ENCODE measurements at regions not wholly inside any gene's neighbourhood (a gene's known extent, or its start where the extent isn't known, plus 50 kb on each side); places are given as distances from the start of the nearest gene placed in this dataset.

DNA sequence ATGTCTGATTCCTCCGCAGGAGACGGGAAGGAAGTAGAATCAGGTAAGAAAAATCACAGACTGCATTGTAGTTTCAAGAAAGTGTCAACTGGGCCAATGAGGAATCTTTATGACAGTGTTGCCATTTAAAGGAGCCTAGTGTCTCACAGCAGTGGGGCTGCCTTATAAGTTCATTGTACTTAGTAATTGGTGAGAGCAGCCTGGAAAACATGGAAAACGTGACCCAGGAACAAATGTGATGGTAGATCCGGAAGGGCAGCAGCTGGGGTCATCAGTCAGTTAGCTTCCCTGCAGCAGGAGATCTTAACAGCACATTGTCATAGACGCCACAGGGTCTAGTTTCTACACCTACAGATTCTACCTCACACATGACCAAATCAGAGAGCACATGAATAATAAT lies 630.0 kb upstream of the LMO3 start:
- FAIRE-seq (no peak), DNase-seq (ENCODE audit: insufficient read length, low spot score) (no peak)
- TF ChIP-seq TAF1 (IDR thresholded peaks at IDR 0.05; ENCODE audit: low read depth, low read length) (no peak), PAX5 (IDR thresholded peaks at IDR 0.05; ENCODE audit: insufficient read depth, low read length, severe bottlenecking) (no peak), SPI1 (IDR thresholded peaks at IDR 0.05; ENCODE audit: low read depth, low read length) (no peak), POLR2AphosphoS5 (IDR thresholded peaks at IDR 0.05; ENCODE audit: low read depth, low read length) (no peak), POU2F2 (IDR thresholded peaks at IDR 0.05; ENCODE audit: low read depth, low read length) (no peak), POLR2A (IDR thresholded peaks at IDR 0.05; ENCODE audit: low read depth, low read length) (no peak)

DNA sequence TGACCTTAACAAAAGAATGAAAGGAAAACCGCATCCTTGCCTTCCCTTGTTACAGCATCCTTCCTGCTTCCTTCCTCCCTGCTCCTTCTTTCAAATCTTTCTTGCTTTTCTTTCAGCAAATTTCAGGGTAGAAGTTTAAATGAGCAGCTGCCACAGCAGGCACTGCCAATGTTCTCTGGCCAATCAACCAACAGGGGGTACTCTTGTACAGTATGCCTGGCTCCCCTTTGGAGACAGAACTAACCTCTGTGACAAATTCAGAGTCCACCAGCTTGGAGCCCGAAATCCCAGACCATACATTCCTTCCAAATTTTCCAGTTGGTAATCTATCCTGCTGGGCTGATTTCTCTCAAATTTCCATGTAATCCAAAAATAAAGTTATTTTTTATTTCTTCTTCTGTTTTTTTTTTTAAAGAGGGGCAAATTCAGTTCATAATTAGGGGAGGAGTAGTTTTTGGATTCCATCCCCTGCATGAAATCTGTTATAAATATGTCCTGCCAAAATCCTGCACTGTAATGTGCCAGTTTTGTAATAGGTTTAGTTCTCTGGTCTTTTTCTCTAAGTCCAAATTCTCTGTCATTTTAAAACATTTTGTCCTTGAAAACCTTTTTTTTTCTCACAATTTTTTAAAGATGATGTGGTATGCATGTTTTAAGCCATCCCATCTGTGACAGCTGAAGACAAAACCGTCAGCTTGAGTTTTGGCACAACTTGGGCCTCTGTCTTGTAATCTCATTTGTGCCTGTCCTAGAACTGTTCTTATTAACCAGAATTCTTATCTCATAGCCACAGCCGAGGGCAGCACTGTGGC lies 610.0 kb upstream of the LMO3 start:
- DNase-seq (ENCODE audit: insufficient read length, low spot score) (no peak), FAIRE-seq (no peak)
- no peak for TF ChIP-seq POLR2A (IDR thresholded peaks at IDR 0.05; ENCODE audit: low read depth, low read length)
- TF ChIP-seq POLR2AphosphoS5 (IDR thresholded peaks at IDR 0.05; ENCODE audit: low read depth, low read length): no peak
- no peak for TF ChIP-seq TAF1 (IDR thresholded peaks at IDR 0.05; ENCODE audit: low read depth, low read length)
- TF ChIP-seq POU2F2 (IDR thresholded peaks at IDR 0.05; ENCODE audit: low read depth, low read length): no peak
- no peak for TF ChIP-seq SPI1 (IDR thresholded peaks at IDR 0.05; ENCODE audit: low read depth, low read length)
- no peak for TF ChIP-seq PAX5 (IDR thresholded peaks at IDR 0.05; ENCODE audit: insufficient read depth, low read length, severe bottlenecking)

DNA sequence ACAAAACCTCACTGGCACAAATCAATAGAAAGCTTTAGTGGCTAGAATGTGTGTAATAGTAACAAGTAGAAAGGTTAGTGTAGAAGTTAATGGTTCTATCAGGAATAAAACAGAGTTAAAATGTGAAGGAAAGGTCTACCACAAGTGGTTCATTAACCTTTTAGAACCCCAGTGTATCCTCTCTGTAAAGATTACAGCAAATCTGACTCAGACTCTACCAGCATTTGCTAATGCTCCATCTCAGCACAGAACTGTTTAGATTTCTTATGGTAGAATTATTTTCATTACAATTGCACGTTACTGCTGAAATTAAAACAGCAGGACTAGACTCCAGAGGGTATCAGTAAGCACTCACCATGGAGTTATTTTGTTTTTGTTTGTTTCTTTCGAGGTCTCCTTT lies 609.0 kb upstream of the LMO3 start:
- no peak for FAIRE-seq
- no peak for DNase-seq (ENCODE audit: insufficient read length, low spot score)

DNA sequence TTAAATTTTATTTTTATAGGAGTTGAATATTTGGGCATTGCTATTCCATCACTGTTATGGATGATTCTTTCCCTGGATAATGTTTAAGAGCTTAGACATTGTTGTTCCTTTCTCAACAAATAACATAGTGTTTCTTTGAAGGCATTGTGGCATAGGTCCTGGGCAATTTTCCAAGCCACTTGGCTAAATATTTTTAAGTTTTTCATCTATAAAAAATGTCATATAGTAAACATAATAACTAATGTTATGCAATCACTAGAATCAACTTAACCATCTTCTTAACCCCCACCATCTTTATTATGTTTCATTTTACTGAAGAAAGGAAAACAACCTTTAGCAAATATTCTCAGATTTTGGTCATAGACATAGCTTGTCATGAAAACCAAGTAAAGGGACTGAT lies 600.6 kb upstream of the LMO3 start:
- DNase-seq (ENCODE audit: insufficient read length, low spot score) (no peak), FAIRE-seq (no peak)
- TF ChIP-seq SPI1 (IDR thresholded peaks at IDR 0.05; ENCODE audit: low read depth, low read length) (no peak), TAF1 (IDR thresholded peaks at IDR 0.05; ENCODE audit: low read depth, low read length) (no peak), POLR2AphosphoS5 (IDR thresholded peaks at IDR 0.05; ENCODE audit: low read depth, low read length) (no peak), PAX5 (IDR thresholded peaks at IDR 0.05; ENCODE audit: insufficient read depth, low read length, severe bottlenecking) (no peak), POLR2A (IDR thresholded peaks at IDR 0.05; ENCODE audit: low read depth, low read length) (no peak)

More for the DNA sequence above, 609.0 kb upstream of the LMO3 start:
- TF ChIP-seq PAX5 (IDR thresholded peaks at IDR 0.05; ENCODE audit: insufficient read depth, low read length, severe bottlenecking): no peak
- TF ChIP-seq POLR2AphosphoS5 (IDR thresholded peaks at IDR 0.05; ENCODE audit: low read depth, low read length): no peak
- TF ChIP-seq POU2F2 (IDR thresholded peaks at IDR 0.05; ENCODE audit: low read depth, low read length): no peak
- TF ChIP-seq SPI1 (IDR thresholded peaks at IDR 0.05; ENCODE audit: low read depth, low read length): no peak
- TF ChIP-seq TAF1 (IDR thresholded peaks at IDR 0.05; ENCODE audit: low read depth, low read length): no peak
- no peak for TF ChIP-seq POLR2A (IDR thresholded peaks at IDR 0.05; ENCODE audit: low read depth, low read length)

DNA sequence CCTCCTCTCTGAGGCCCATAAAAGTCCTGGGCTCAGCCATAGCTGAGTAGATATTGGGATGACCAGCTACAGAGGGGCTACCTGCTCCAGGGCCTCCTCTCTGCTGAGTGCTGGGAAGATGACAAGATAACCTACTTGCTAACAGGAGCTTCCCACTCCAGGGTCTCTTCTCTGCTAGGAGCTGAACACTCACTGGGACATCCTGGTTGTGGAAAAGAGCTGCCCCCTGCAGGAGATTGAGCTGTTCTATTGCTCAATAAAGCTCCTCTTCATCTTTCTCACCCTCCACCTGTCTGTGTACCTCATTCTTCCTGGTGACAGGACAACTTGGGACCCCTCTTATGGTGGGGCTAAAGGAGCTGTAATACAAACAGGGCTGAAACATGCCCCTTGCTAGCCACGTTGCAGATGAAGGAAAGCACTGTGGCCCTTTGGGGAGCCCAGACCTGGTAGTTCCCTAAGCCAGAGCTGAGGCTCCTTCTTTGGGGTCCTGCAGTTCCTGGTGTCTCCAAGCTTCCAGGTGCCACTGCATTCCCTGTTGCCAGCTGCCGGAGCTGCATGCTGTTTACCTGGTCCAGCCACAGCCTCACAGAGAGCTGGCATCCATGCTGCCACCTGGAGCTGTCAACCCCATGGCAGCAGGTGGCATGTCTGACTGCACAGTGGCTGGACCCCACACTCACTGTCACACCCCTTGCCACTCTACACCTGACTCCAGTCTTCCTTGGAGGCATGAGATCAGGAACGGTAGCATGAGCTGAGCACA lies 598.5 kb upstream of the LMO3 start:
- TF ChIP-seq SPI1 (IDR thresholded peaks at IDR 0.05; ENCODE audit: low read depth, low read length) (no peak), POLR2AphosphoS5 (IDR thresholded peaks at IDR 0.05; ENCODE audit: low read depth, low read length) (no peak), PAX5 (IDR thresholded peaks at IDR 0.05; ENCODE audit: insufficient read depth, low read length, severe bottlenecking) (no peak), TAF1 (IDR thresholded peaks at IDR 0.05; ENCODE audit: low read depth, low read length) (no peak), POLR2A (IDR thresholded peaks at IDR 0.05; ENCODE audit: low read depth, low read length) (no peak), POU2F2 (IDR thresholded peaks at IDR 0.05; ENCODE audit: low read depth, low read length) (no peak)
- FAIRE-seq (no peak), DNase-seq (ENCODE audit: insufficient read length, low spot score) (no peak)

DNA sequence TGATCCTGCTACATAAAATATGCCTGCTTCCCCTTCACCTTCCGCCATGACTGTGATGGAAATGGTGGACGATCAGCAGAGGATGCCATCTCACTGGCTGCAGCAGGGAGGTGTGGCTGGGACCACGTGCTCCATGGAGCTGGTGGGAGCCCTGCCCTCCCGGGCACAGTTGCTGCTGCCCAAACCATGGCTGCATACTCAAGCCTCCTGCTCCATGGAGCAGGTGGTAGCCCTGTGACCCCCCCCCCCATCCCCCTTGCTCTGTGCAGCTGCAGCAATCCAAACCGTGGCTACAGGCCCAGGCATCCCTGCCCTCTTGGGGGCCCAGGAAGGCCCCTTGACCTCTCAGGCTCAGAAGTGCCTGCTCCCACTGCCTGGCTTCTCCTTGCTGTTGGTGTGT lies 597.5 kb upstream of the LMO3 start:
- no peak for TF ChIP-seq POLR2A (IDR thresholded peaks at IDR 0.05; ENCODE audit: low read depth, low read length)
- TF ChIP-seq POU2F2 (IDR thresholded peaks at IDR 0.05; ENCODE audit: low read depth, low read length): no peak
- no peak for TF ChIP-seq TAF1 (IDR thresholded peaks at IDR 0.05; ENCODE audit: low read depth, low read length)
- no peak for TF ChIP-seq SPI1 (IDR thresholded peaks at IDR 0.05; ENCODE audit: low read depth, low read length)
- TF ChIP-seq PAX5 (IDR thresholded peaks at IDR 0.05; ENCODE audit: insufficient read depth, low read length, severe bottlenecking): no peak
- no peak for TF ChIP-seq POLR2AphosphoS5 (IDR thresholded peaks at IDR 0.05; ENCODE audit: low read depth, low read length)
- DNase-seq (ENCODE audit: insufficient read length, low spot score) (no peak), FAIRE-seq (no peak)

DNA sequence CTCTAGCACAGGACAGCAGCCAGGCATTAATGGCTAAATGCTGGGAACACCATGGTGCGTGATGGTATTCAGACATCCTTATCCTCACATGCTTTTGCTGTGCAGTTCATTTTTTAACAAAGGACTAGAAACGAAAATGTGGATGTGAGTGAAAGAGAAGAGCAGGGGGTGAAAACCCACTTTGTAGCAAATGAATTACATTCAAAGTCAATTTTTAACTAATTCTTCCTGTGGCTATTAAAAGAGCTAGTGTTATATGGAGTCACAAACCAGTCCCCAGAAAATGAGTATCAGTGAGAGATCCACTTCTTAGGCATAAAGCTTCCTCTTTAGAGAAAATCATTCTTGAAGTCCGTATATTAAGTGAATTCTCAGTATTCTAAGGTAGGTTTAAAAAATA lies 592.0 kb upstream of the LMO3 start:
- DNase-seq (ENCODE audit: insufficient read length, low spot score) (no peak), FAIRE-seq (no peak)
- TF ChIP-seq POLR2AphosphoS5 (IDR thresholded peaks at IDR 0.05; ENCODE audit: low read depth, low read length) (no peak), POLR2A (IDR thresholded peaks at IDR 0.05; ENCODE audit: low read depth, low read length) (no peak), SPI1 (IDR thresholded peaks at IDR 0.05; ENCODE audit: low read depth, low read length) (no peak), TAF1 (IDR thresholded peaks at IDR 0.05; ENCODE audit: low read depth, low read length) (no peak), PAX5 (IDR thresholded peaks at IDR 0.05; ENCODE audit: insufficient read depth, low read length, severe bottlenecking) (no peak), POU2F2 (IDR thresholded peaks at IDR 0.05; ENCODE audit: low read depth, low read length) (no peak)

DNA sequence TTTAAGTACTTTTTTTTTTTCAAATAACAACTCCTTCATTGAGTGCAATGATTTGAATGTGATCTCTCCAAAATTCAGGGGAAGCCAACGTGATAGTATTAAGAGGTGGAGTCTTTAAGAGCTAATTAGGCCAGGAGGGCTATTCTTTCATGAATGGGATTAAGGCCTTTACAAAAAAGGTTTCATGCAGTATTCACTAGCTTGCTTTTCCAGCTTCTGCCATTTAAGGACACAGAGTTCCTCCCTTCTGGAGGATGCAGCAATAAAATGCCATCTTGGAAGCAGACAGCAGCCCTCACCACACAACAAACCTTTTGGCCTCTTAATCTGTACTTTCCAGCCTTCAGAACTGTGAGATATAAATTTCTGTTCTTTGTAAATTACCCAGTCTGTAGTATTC lies 586.8 kb upstream of the LMO3 start:
- TF ChIP-seq SPI1 (IDR thresholded peaks at IDR 0.05; ENCODE audit: low read depth, low read length) (no peak), TAF1 (IDR thresholded peaks at IDR 0.05; ENCODE audit: low read depth, low read length) (no peak), POLR2A (IDR thresholded peaks at IDR 0.05; ENCODE audit: low read depth, low read length) (no peak), POLR2AphosphoS5 (IDR thresholded peaks at IDR 0.05; ENCODE audit: low read depth, low read length) (no peak), POU2F2 (IDR thresholded peaks at IDR 0.05; ENCODE audit: low read depth, low read length) (no peak), PAX5 (IDR thresholded peaks at IDR 0.05; ENCODE audit: insufficient read depth, low read length, severe bottlenecking) (no peak)

More for the DNA sequence above, 586.8 kb upstream of the LMO3 start:
- DNase-seq (ENCODE audit: insufficient read length, low spot score) (no peak), FAIRE-seq (no peak)
